Activated T-cell treated with anti-CD3 and anti-CD28 coated beads for 1 hour (primary cell): ENCODE measurements at regions not wholly inside any gene's neighbourhood (a gene's known extent, or its start where the extent isn't known, plus 50 kb on each side); places are given as distances from the start of the nearest gene placed in this dataset.

Experiments
- DNase-seq: peaks from one replicate; pipeline ENCODE4 v3.0.0-alpha.2; 2020; ENCODE audit warnings: low read depth

GRCh38 chr9:129381481-129381957 lies 203.5 kb upstream of the IER5L start:
- DNase-seq: no peak

GRCh38 chr9:129380961-129381401 lies 202.9 kb upstream of the IER5L start:
- no peak for DNase-seq

- DNase-seq: no peak
Measured at GRCh38 chr9:129379886-129380285, 201.8 kb upstream of the IER5L start.

- DNase-seq: no peak
Measured at GRCh38 chr9:129379181-129379836, 201.2 kb upstream of the IER5L start.

- no peak for DNase-seq
Measured at GRCh38 chr9:129377931-129378661, 200.0 kb upstream of the IER5L start.

GRCh38 chr9:129377181-129377580 lies 199.1 kb upstream of the IER5L start:
- DNase-seq: no peak

- DNase-seq: no peak
Measured at GRCh38 chr9:129375845-129376244, 197.8 kb upstream of the IER5L start.

GRCh38 chr9:129374651-129375050 lies 196.6 kb upstream of the IER5L start:
- DNase-seq: no peak

- no peak for DNase-seq
Measured at GRCh38 chr9:129374231-129374630, 196.2 kb upstream of the IER5L start.

- DNase-seq: no peak
Measured at GRCh38 chr9:129373361-129373760, 195.3 kb upstream of the IER5L start.

- DNase-seq: no peak
Measured at GRCh38 chr9:129370770-129371169, 192.7 kb upstream of the IER5L start.

- DNase-seq: no peak
Measured at GRCh38 chr9:129368444-129368978, 190.4 kb upstream of the IER5L start.

GRCh38 chr9:129367287-129367686 lies 189.2 kb upstream of the IER5L start:
- DNase-seq: no peak

GRCh38 chr9:129365196-129365595 lies 187.1 kb upstream of the IER5L start:
- no peak for DNase-seq

GRCh38 chr9:129363216-129363873 lies 185.3 kb upstream of the IER5L start:
- DNase-seq: no peak

GRCh38 chr9:129362287-129363000 lies 184.4 kb upstream of the IER5L start:
- no peak for DNase-seq

- no peak for DNase-seq
Measured at GRCh38 chr9:129361196-129361595, 183.1 kb upstream of the IER5L start.

- no peak for DNase-seq
Measured at GRCh38 chr9:129359916-129360536, 182.0 kb upstream of the IER5L start.

GRCh38 chr9:129359162-129359811 lies 181.2 kb upstream of the IER5L start:
- no peak for DNase-seq

- DNase-seq: no peak
Measured at GRCh38 chr9:129358621-129359154, 180.6 kb upstream of the IER5L start.

- no peak for DNase-seq
Measured at GRCh38 chr9:129357773-129358245, 179.7 kb upstream of the IER5L start.
